ELR (cell line): ENCODE measurements at regions not wholly inside any gene's neighbourhood (a gene's known extent, or its start where the extent isn't known, plus 50 kb on each side); places are given as distances from the start of the nearest gene placed in this dataset.
"Not testable (repeated sequence)": the region's sequence is repeated elsewhere in the genome, so short reads cannot be mapped to it uniquely, and the experiment has no call there.

Source experiments
- DNase-seq: peaks from one replicate; pipeline ENCODE4 v3.0.0-alpha.2; 2015; ENCODE audit warnings: low read depth

DNA sequence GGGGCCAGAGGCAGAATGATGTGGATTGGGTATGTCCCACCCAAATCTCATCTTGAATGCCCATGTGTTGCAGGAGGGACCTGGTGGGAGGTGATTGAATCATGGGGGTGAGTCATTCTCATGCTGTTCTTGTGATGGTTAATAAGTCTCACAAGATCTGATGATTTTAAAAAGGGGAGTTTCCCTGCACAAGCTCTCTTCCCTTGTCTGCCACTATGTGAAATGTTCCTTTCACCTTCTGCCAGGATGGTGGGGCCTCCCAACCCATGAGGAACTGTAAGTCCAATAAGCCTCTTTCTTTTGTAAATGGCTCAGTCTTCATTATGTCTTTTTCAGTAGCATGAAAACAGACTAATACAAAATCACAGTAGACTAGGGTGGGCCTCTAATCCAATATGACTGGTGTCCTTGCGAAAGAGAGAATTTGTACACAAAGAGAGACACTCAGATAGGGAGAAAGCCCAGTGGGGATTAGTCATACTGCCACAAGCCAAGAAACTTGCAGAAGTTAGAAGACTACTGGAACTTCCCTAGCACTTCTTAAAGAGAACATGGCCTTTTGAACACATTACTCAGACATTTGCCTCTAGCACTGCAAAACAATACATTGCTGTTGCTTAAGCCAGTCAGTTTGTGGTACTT lies 68.4 kb downstream of the ANXA1 start:
- peak; percentile 63 for DNase-seq

DNA sequence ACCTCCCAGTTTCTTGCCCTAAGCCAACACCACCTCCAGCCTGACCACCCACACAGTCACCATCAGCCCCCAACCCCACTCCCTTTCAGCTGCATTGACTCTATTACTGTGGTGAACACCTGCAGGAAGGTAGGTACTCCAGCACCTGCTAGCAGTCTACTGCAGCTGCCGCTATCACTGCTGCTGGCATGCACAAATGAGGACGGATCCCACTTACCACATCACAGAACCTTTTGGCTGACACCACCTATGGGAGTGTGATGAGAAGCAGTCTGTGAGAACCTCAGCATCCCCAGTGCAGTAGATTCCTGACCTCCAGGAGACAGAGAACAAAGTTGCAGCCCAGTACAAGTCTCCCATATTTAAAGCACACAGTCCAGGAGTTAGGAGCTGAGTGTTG lies 71.9 kb downstream of the ANXA1 start:
- no peak for DNase-seq

DNA sequence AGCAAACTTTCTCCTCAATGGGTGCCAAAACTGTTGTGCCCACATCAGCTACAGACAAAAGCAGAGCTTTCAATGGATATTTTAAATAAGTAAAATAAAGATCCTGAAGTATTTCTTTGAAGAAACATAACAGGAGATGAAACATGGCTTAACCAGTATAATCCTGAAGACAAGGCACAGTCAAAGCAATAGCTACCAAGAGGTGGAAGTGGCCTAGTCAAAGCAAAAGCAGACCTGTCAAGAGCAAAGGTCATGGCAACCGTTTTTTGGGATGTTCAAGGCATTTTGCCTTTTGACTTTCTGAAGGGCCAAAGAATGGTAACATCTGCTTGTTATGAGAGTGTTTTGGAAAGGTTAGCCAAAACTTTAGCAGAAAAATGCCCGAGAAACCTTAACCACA lies 77.9 kb downstream of the ANXA1 start:
- DNase-seq: no peak

DNA sequence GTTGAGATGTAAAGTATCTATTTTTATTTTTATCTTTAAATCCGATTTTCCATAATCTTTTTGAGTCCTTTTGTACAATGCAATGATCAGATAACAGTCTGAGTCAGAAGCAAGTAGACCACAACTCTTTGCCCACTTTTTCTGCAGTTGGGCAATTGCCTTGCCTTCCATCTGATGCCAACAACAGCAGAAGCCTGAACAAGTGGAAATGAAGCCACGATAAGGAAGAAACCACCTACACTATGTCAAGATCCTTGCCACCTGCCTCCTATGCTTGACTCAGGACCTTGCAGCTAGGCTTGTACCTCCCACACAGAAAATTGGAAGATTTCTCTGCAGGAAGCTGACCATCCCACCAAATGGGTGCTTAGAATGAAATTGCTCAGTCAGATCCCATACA lies 78.6 kb downstream of the ANXA1 start:
- no peak for DNase-seq

DNA sequence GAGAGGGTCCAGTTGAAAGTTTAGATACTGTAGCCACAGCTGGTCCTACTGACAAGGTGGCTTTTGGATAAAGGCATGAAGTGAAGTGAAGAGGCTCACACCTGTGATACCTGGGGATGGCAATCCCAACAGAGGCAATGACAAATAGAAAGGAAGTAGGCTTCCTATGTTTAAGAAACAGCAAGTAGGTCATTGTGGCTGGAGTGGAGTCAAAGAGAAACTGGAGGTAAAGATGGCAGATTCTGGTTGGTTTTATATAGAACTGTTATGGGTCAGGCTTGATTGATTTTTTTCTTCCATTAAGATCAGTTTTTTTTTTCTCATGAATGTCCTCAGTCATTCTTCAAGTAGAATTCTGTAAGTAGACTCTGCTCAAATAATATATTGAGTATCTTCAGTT lies 79.5 kb downstream of the ANXA1 start:
- DNase-seq: no peak

DNA sequence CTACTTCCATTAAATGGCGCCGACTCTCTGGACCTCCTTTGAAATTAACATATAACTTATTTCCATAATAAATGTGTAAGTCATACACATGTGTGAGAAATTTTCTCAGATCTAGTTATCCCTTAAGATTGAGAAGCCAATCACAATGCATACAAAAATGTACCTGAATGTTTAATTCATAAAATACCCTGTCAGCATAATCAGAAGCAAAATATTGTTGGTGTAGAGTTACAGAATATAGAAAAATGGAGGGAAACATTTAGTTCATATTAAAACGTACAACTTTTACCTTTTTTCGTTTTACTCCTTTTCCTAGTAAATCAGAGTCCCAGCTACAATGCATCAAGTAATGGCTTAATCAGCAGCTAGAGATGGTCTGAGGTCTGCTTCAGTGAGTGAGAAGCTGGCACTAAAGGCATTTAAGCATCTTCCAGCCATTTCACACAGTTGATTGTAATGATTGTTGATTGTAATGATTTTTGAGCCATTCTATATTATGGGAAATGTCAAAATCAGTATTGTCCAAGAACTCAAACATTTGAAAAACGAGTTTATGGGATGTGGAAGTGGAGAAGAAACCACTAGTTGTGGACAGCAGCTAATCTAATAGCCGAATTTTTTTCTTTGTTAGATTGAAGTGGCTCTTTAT lies 81.8 kb downstream of the ANXA1 start:
- no peak for DNase-seq

DNA sequence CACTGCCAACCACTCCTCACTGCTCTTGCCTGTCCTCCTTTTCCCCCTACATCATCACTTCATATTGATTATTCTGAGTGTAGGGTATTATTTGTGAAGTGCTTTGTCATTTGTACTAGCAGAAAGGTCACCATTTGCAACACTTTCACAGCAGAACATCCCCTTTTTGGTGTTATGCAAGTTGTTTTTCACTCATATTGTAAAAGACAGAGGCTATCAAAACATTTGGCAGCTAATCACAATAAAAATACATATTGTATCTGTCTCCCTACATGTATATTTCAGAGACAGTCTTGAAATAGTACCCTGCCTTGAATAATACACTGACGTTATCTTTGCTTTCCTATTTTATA lies 82.3 kb downstream of the ANXA1 start:
- no peak for DNase-seq

DNA sequence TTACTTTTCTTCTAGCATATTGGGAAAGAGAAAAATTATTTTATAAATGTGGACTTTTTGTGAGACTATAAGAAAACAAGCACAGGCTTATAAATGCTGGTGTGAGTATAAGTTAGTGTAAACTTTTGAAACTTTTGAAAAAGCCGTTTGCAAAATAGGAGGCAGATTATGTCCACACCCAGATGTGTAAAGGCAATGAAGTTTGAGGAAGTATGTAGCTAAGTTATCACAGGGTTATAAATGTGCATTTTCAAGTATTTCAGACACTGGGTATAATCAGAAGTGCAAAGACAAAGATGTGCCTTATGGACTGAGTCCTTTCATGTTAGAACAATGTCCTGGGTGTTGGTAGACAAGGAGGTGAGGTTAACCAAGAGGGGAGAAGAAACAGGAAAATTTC lies 85.5 kb downstream of the ANXA1 start:
- no peak for DNase-seq

DNA sequence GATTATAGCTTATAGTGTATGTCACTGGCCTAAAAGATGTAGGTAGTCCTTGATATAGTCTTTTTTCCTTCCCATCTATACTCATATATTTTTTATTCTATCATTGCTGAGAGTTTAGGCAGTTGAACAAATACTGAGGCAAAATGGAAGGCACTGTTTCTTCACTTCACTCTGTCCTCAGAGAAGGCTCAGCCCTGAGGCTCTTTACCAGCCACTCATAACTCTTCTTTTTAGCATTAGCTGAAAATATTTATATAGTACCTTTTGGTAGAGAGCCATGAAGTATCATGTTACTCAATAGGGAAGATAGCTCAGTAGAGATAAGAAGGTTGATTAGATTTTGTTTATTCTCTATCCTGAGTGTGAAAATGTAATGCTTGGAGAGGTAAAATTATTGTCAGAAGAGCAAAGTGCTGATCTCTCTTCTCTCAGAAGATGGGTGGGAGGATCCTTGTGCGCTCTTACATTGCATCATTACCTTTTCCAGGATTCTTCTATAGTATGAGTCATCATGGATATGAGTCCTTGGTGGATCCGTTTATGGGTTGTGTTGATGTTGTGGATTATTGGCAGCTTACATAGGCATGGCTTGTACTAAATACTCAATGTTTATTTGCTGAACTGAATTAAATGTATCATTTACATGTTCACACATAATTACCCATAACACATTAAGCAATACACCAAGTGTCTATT lies 88.1 kb downstream of the ANXA1 start:
- peak; percentile 37 for DNase-seq

DNA sequence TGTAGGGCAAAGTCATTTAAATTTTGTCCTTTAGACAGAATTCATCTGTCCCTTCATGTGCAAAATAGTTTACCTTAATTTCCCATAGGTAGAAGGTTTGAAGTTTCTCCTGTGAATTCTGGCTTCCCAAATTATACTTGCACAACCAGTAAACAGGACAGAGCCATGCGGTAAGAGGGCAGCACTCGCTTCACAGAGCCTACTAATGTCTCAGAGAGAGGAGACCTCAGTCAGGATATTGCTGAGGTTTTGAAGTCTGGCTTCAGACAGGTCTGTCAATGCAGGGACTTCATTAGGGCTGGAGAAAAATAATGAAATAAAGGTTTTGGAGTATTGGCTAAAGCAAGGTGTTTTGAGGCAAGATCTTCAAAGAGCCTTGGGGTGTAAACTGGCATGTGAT lies 91.4 kb downstream of the ANXA1 start:
- no peak for DNase-seq

DNA sequence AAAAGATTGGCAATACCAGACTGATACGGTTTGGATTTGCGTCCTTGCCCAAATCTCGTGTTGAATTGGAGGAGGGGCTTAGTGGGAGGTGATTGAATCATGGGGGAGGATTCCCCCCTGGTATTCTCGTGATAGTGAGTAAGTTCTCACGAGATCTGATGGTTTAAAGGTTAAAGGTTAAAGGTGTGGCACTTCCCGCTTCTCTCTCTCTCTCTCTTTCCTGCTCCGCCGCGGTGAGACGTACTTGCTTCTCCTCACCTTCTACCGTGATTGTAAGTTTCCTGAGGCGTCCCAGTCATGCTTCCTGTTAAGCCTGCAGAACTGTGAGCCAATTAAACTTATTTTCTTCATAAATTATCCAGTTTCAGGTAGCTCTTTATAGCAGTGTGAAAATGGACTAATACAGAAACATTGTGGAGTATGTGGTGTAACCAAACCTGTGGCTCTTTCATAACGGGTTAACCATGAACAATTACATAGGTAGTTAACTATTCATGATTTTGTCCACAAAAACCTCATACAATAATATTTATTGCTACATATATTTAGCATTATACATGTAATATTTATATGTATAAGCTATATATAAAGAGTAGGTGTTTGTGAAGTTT lies 107.5 kb downstream of the ANXA1 start:
- no peak for DNase-seq

DNA sequence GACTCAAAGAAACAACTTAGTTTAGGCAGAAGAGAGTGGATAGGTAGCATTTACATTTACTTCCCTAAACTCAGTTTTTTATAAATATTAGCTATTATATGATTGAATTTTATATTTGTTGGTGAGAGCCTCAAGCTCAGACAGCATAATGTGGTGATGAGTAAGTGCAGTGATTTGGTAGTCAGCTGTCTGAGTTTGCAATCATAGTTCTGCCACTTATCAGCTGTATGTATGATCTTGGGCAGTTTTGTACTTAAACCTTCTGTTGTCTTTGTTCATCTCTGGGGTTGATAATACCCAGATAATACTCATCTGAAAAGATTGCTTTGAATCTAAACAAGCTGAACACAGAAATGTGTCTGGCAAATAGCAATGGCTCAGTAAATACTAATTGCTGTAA lies 108.8 kb downstream of the ANXA1 start:
- no peak for DNase-seq

DNA sequence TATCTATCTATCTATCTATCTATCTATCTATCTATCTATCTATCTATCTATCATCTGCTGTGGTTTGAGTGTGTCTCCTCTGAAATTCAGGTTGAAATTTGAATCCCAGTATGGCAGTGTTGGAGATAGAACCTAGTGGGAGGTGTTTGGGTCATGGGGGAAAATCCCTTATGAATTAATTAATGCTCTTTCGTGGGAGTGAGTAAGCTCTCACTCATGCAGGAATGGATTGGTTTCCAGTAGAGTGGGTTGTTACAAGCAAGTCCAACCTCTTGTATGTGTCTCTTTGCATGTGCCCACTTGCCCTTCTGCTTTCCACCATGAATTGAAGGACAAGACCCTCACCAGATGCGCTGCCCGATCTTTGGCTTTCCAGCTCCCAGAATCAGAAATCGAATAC lies 113.0 kb downstream of the ANXA1 start:
- DNase-seq: no peak

DNA sequence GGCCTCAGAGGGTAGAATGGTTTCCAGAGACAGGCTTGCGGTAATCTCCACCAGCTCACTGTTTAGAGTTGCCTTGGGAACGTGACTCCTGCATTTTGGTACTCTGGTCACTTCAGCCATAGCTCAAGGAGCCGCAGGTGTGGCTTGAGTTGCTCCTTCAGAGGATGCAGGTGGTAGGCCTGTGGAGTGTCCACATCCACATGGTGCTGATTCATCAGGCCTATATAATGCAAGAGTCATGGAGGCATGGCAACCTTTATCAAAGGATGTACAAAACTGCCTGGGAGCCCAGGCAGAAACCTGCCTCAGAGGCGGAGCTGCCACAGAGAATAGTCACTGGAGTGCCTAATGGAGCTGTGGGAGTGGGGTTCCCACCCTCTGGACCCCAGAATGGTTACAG lies 114.2 kb downstream of the ANXA1 start:
- no peak for DNase-seq

DNA sequence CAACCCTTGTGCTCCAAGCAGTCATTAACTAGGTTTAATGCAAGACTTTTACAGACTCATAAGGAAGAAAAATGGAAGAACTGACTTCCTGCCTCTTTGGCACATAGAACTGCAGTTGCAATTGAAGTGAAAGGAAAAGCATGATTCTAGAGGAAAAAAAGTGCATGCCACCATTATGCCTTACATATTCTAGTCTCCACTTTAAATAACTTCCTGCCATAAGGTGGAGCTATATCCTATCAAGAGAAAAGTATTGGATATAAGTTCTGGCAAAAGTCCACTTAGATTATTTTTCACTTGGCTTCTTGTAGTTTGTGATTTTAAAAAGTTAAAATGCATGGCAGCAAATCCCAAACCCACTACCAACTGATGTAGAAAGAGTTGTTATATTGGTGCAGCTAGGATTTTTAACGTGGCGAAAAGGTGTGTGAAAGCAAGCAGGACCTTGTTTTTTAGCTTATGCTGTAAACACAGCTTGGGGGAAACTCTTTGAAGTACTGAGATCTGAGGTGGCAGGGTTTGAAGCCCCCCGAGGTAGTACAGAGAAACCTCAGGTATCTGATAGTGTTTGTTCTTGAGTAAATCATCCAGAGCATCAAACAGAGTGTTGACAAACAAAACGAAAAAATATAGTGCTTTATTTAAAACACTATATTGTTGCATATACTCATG lies 117.9 kb downstream of the ANXA1 start:
- peak; percentile 63 for DNase-seq

DNA sequence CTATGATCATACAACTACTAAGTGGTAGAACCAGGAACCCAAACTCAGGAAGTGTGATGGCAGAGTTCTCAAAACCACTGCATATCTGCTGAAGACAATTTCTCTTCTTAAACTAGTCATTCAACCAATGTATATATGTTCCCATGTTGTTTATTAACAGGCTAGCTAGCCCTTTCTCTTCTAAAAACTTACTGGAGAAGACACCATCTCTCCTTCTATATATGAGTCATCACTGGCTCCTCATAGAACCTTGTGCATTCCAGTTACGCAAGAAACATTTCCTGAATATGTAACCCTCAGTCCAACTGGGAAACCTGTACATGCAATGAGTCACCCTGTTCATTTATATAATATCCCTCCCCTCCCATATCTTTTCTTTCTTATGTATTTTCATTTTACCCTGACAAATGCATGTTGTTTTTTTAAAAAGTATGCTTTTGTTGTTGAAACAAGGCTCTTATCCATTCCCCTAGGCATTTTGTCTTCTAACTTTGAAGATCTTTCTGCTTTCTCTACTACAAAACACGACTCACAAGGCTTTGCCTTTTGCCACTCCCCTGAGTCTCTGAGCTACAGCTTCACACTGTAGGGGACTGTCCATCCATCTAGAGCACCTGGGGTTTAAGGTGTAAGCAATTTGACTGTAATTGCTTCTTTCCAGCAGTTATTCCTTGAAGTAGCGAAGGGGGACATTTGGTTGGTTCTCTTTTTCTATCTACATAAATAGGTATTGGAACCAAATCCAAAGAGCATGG lies 119.5 kb downstream of the ANXA1 start:
- peak; percentile 93 for DNase-seq

DNA sequence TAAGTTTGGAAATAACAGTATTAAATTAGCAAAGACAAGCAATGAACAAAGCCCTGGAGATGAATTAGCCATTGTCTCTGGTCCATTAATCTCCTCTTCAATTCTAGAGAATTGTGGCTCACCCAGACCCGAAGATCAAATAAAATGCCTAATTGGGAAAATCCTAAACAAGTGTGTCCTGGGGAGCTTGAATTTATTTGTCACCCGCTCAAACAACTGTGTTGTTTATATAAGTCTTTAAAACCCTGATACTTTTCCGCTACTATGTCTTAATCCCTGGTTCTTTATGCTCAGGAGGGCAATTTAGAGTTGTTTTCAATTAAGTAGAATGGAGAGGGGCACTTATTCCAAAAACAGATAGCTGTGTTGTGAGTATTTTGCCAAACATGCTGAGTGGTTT lies 128.4 kb downstream of the ANXA1 start:
- no peak for DNase-seq

DNA sequence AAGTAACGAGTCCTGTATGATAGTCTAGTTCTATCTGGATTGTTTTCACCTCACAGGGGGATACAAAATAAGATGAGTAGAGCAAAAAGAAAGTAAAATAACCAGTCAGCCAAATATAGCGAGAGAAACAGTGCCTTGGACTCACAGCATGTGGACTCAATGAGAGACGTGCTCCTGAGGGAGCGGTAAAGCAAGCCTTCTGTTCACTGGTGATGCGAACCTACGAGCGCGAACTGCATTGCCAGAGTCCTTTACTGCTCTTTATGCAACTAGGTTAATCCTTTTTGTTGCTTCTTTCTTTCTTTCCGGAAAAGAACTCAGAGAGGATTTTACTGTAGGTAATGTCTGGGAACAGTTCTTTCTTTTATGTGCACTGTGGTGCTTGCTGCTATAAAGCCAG lies 132.7 kb downstream of the ANXA1 start:
- no peak for DNase-seq

DNA sequence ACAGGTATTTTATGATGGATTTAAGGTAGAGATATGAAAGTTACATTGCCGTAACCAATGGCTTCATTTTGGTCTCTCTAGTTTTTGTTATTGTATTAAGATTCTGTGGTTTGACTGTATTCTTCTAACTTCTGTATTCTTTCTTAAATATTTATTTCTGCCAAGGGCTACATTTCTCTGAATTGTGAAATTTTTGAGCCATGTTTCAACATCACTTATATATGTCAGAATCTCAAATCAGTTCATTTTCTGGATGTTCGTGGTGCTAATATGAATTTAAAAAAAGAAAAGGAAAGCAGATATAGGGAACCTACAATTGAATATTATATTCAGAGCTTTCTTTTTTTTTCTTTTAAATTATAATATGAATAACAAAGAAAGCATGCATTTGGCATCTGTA lies 142.7 kb downstream of the ANXA1 start:
- no peak for DNase-seq

DNA sequence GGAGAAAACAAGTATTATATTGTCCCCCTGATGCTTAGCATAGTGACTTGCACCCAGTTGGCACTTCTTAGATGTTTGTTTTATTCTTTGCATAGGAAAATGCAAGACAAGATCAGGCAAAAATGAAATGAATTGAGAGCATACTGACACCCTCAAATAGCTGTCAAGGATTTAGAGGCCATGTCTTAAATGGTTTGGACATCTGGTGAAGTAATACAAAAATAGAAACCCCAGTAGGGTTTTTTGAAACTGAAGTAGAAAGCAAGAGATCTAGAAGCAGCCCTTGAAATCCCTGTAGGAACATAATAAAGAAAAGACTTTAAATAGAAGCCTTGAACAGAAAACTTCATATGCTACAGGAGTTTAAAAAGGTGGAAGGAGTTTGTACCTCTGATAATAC lies 174.3 kb downstream of the ANXA1 start:
- DNase-seq: no peak

DNA sequence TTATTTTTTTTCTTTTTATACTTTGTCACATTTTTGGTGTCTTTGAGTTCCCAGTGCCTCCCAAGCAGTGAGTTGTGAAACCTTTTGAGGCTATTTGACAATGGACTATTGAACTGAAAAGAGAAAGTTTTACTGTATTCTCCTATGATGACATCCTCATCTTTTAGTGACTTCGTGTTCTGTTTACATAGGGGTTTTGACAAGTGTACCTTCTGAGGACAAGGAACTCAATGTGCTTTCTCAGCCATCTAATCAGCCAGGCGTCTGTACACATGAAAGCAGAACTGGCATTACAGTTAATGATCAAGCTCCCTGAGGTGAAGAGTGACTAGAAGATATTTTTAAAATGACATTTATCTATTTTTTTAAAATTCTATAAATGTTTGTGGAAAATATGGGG lies 175.5 kb downstream of the ANXA1 start:
- no peak for DNase-seq

DNA sequence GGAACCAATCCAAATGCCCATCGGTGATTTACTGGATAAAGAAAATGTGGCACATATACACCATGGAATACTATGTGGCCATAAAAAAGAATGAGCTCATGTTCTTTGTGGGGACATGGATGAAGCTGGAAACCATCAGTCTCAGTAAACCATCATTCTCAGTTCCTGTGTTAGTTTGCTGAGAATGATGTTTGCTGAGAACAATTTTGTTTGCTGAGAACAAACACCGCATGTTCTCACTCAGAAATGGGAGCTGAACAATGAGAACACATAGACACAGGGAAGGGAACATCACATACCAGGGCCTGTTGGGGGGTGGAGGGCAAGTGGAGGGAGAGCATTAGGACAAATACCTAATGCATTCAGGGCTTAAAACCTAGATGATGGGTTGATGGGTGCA lies 185.5 kb downstream of the ANXA1 start:
- DNase-seq: not testable (repeated sequence)
